OCI-M1 (cell line): ENCODE measurements at regions not wholly inside any gene's neighbourhood (a gene's known extent, or its start where the extent isn't known, plus 50 kb on each side); places are given as distances from the start of the nearest gene placed in this dataset.

Experiments
- DNase-seq: peaks from one replicate; lab custom pipeline; 2025; lab: John Stamatoyannopoulos, UW

- DNase-seq = no peak
These were observed 301.1 kb downstream of the IRF8 start for GRCh38 chr16:86199871-86200695.

GRCh38 chr16:86200722-86201121 lies 301.8 kb downstream of the IRF8 start:
- DNase-seq = no peak

- DNase-seq = no peak
These were observed 302.8 kb downstream of the IRF8 start for GRCh38 chr16:86201746-86202145.

- no peak for DNase-seq
These were observed 303.3 kb downstream of the IRF8 start for GRCh38 chr16:86202267-86202666.

- DNase-seq = no peak
These were observed 303.9 kb downstream of the IRF8 start for GRCh38 chr16:86202760-86203426.

- no peak for DNase-seq
These were observed 304.8 kb downstream of the IRF8 start for GRCh38 chr16:86203557-86204275.

GRCh38 chr16:86205521-86206245 lies 304.6 kb upstream of the FOXF1 start:
- DNase-seq = no peak

GRCh38 chr16:86207350-86207749 lies 303.0 kb upstream of the FOXF1 start:
- no peak for DNase-seq

- DNase-seq = no peak
These were observed 301.1 kb upstream of the FOXF1 start for GRCh38 chr16:86209202-86209601.

- no peak for DNase-seq
These were observed 299.7 kb upstream of the FOXF1 start for GRCh38 chr16:86210403-86211193.

- no peak for DNase-seq
These were observed 299.1 kb upstream of the FOXF1 start for GRCh38 chr16:86211265-86211664.

- DNase-seq = no peak
These were observed 298.5 kb upstream of the FOXF1 start for GRCh38 chr16:86211800-86212199.

GRCh38 chr16:86212706-86213436 lies 297.5 kb upstream of the FOXF1 start:
- DNase-seq = no peak

- no peak for DNase-seq
These were observed 296.7 kb upstream of the FOXF1 start for GRCh38 chr16:86213437-86214205.

GRCh38 chr16:86214326-86215232 lies 295.7 kb upstream of the FOXF1 start:
- DNase-seq = no peak

- no peak for DNase-seq
These were observed 294.9 kb upstream of the FOXF1 start for GRCh38 chr16:86215233-86215978.

- DNase-seq = no peak
These were observed 294.2 kb upstream of the FOXF1 start for GRCh38 chr16:86215979-86216585.

GRCh38 chr16:86216591-86216990 lies 293.7 kb upstream of the FOXF1 start:
- DNase-seq = no peak
